PC-9 (cell line): ENCODE measurements at regions not wholly inside any gene's neighbourhood (a gene's known extent, or its start where the extent isn't known, plus 50 kb on each side); places are given as distances from the start of the nearest gene placed in this dataset.

Experiments used
- BruUV-seq: library from RNA; stranded (reverse); fragments of 400-500 nt; replicated peaks from 2 replicates; lab custom pipeline; 2021; lab: Mats Ljungman, UMichigan
- CTCF ChIA-PET: fragments of 300-600 bp; sonication (Branson Sonifier 250); formaldehyde crosslinking; loops from one replicate; lab custom pipeline; 2022; ENCODE audit warnings: antibody characterized with exemption; lab: Charles Lee
- POLR2A ChIA-PET: fragments of 300-600 bp; sonication (Branson Sonifier 250); formaldehyde crosslinking; loops from one replicate; lab custom pipeline; 2022; ENCODE audit warnings: antibody characterized with exemption; ENCODE audit not compliant: unreplicated experiment; lab: Charles Lee
- DNase-seq, 2 experiments: peaks; one replicate each; pipeline versions ENCODE4 v3.0.0 to v3.0.0-alpha.2; 2015 to 2022; ENCODE audit warnings: mixed read lengths in 1 of 2
- H2AFZ ChIP-seq: fragments of 200-600 bp; sonication (generic); 2 replicates; pipeline ENCODE4 v1.8.1; 2017; ENCODE audit warnings: antibody characterized with exemption
- H3F3A ChIP-seq: fragments of 200-600 bp; sonication (generic); 2 replicates; pipeline ENCODE4 v1.8.1; 2017; ENCODE audit warnings: antibody characterized with exemption, mild to moderate bottlenecking, low read depth; ENCODE audit not compliant: insufficient read depth
- H3K27ac ChIP-seq: fragments of 200-600 bp; sonication (generic); 2 replicates; pipeline ENCODE4 v1.6.1; 2016; ENCODE audit warnings: mixed run types
- H3K27me3 ChIP-seq: fragments of 200-600 bp; sonication (generic); 2 replicates; pipeline ENCODE4 v1.6.1; 2016; ENCODE audit warnings: low read depth, mixed run types; ENCODE audit not compliant: insufficient read depth
- H3K36me3 ChIP-seq: fragments of 200-600 bp; sonication (generic); 2 replicates; pipeline ENCODE4 v1.6.1; 2016; ENCODE audit warnings: low read depth, mixed run types
- H3K4me1 ChIP-seq: fragments of 200-600 bp; sonication (generic); replicated peaks from 2 replicates; pipeline ENCODE4 v1.6.1; 2016; ENCODE audit warnings: mixed run types; ENCODE audit not compliant: insufficient read depth
- H3K4me2 ChIP-seq: fragments of 200-600 bp; sonication (generic); 2 replicates; pipeline ENCODE4 v1.6.1; 2017; ENCODE audit warnings: mixed run types
- H3K4me3 ChIP-seq: fragments of 200-600 bp; sonication (generic); 2 replicates; pipeline ENCODE4 v1.6.1; 2016; ENCODE audit warnings: mixed run types
- H3K79me2 ChIP-seq: fragments of 200-600 bp; sonication (generic); 2 replicates; pipeline ENCODE4 v1.6.1; 2017; ENCODE audit warnings: low read depth, mixed run types
- H3K9me2 ChIP-seq: fragments of 200-600 bp; sonication (generic); 2 replicates; pipeline ENCODE4 v1.8.1; 2017; ENCODE audit warnings: mild to moderate bottlenecking; ENCODE audit not compliant: insufficient read depth
- H3K9me3 ChIP-seq: fragments of 200-600 bp; sonication (generic); 2 replicates; pipeline ENCODE4 v1.8.1; 2016; ENCODE audit warnings: low read depth; ENCODE audit not compliant: insufficient read depth
- H4K20me1 ChIP-seq: fragments of 200-600 bp; sonication (generic); 2 replicates; pipeline ENCODE4 v1.8.1; 2017; ENCODE audit not compliant: insufficient read depth
- CTCF ChIP-seq: fragments of 200-600 bp; sonication (generic); conservative IDR thresholded peaks from 2 replicates; pipeline ENCODE4 v1.6.1; 2017; ENCODE audit warnings: mixed run types, antibody characterized with exemption, mild to moderate bottlenecking, moderate library complexity
- EZH2 ChIP-seq: fragments of 200-600 bp; sonication (generic); IDR thresholded peaks from 2 replicates; pipeline ENCODE4 v1.8.0; 2017; ENCODE audit warnings: antibody characterized with exemption, low read depth
- intact Hi-C: fragments of 100-400 bp; cut with micrococcal nuclease; formaldehyde crosslinking; loops from one replicate; pipeline ENCODE4 v1.10.0; 2022; ENCODE audit not compliant: unreplicated experiment

- Histone ChIP-seq H3K9me2 (no peaks in the 10 kb centered on the region), H3K4me3 (no peak overlapping the region), H3K27me3 (no peaks in the 10 kb centered on the region), H3K4me2 (no peak overlapping the region), H3F3A (no peaks in the 10 kb centered on the region), H2AFZ (no peak overlapping the region), H3K79me2 (no peaks in the 10 kb centered on the region), H3K4me1 (no peaks in the 10 kb centered on the region), H3K36me3 (no peaks in the 10 kb centered on the region), H3K27ac (no peak overlapping the region), H3K9me3 (no peaks in the 10 kb centered on the region), H4K20me1 (no peaks in the 10 kb centered on the region)
- TF ChIP-seq EZH2 = no peak
- no peak for TF ChIP-seq CTCF
- BruUV-seq = no TSS peak
- intact Hi-C loops = no loop called here
- no peak for DNase-seq
- POLR2A ChIA-PET = no interaction called here
- CTCF ChIA-PET = no interaction called here
Measured at GRCh38 chr4:179398414-179398813, 1956.2 kb upstream of the AGA start.

GRCh38 chr4:179399054-179399782 is 1957.0 kb upstream of the AGA start:
- no peaks in the 10 kb centered on the region for H3K9me3 ChIP-seq
- no peak for TF ChIP-seq CTCF
- no peak overlapping the region for H3K4me2 ChIP-seq
- H3K27me3 ChIP-seq = no peaks in the 10 kb centered on the region
- H3K27ac ChIP-seq = no peak overlapping the region
- no peaks in the 10 kb centered on the region for H3K4me1 ChIP-seq
- H2AFZ ChIP-seq = no peak overlapping the region
- no peaks in the 10 kb centered on the region for H3K9me2 ChIP-seq
- no peaks in the 10 kb centered on the region for H3F3A ChIP-seq
- intact Hi-C loops = no loop called here
- POLR2A ChIA-PET = no interaction called here
- H3K79me2 ChIP-seq = no peaks in the 10 kb centered on the region
- CTCF ChIA-PET = no interaction called here
- no peaks in the 10 kb centered on the region for H3K36me3 ChIP-seq
- no peaks in the 10 kb centered on the region for H4K20me1 ChIP-seq
- no peak overlapping the region for H3K4me3 ChIP-seq
- BruUV-seq = no TSS peak
- DNase-seq = no peak

GRCh38 chr4:179415037-179415846 is 1973.0 kb upstream of the AGA start:
- H3K4me2 ChIP-seq = no peak overlapping the region

More at GRCh38 chr4:179415037-179415846, 1973.0 kb upstream of the AGA start:
- CTCF ChIA-PET = no interaction called here
- TF ChIP-seq CTCF (no peak), EZH2 (no peak)
- Histone ChIP-seq H3F3A (no peaks in the 10 kb centered on the region), H3K36me3 (no peaks in the 10 kb centered on the region), H3K79me2 (no peaks in the 10 kb centered on the region), H3K4me1 (no peaks in the 10 kb centered on the region), H3K27me3 (no peaks in the 10 kb centered on the region), H2AFZ (no peak overlapping the region), H3K9me2 (no peaks in the 10 kb centered on the region), H3K4me3 (no peak overlapping the region), H4K20me1 (no peaks in the 10 kb centered on the region), H3K27ac (no peak overlapping the region), H3K9me3 (no peaks in the 10 kb centered on the region)
- no peak for DNase-seq
- POLR2A ChIA-PET = interaction anchor here (0.6 kb wide), 1 partner anchor 58 kb away, joined by 3 read pairs; no protein-coding TSS in a partner anchor
- intact Hi-C loops = loop anchor here (5.0 kb wide), 1 partner anchor 212 kb away; no protein-coding TSS in a partner anchor
- no TSS peak for BruUV-seq
